ENCODE measurements at regions not wholly inside any gene's neighbourhood (a gene's known extent, or its start where the extent isn't known, plus 50 kb on each side); places are given as distances from the start of the nearest gene placed in this dataset.
"Not testable (repeated sequence)": the region's sequence is repeated elsewhere in the genome, so short reads cannot be mapped to it uniquely, and the experiment has no call there.

- TF ChIP-seq CTCF (IDR thresholded peaks at IDR 0.05; ENCODE audit: low read depth, low read length): no peak
- in situ Hi-C loops (cut with HindIII; ENCODE audit: low sequenced_read_pairs): no loop called here
Measured at GRCh38 chr4:181018472-181018871, 1224.7 kb upstream of the TENM3 start.

GRCh38 chr4:181018913-181019312 lies 1224.3 kb upstream of the TENM3 start:
- no peak for DNase-seq (ENCODE audit: low read depth, low spot score)

More at GRCh38 chr4:181018472-181018871, 1224.7 kb upstream of the TENM3 start:
- no peak for DNase-seq (ENCODE audit: low read depth, low spot score)
- no peak overlapping the region for H3K4me3 ChIP-seq (ENCODE audit: low read depth, low read length)

GRCh38 chr4:181020456-181020855 lies 1222.7 kb upstream of the TENM3 start:
- TF ChIP-seq CTCF (IDR thresholded peaks at IDR 0.05; ENCODE audit: low read depth, low read length): no peak
- no peak overlapping the region for H3K4me3 ChIP-seq (ENCODE audit: low read depth, low read length)
- in situ Hi-C loops (cut with HindIII; ENCODE audit: low sequenced_read_pairs): no loop called here
- no peak for DNase-seq (ENCODE audit: low read depth, low spot score)

More at GRCh38 chr4:181018913-181019312, 1224.3 kb upstream of the TENM3 start:
- in situ Hi-C loops (cut with HindIII; ENCODE audit: low sequenced_read_pairs): no loop called here
- TF ChIP-seq CTCF (IDR thresholded peaks at IDR 0.05; ENCODE audit: low read depth, low read length): no peak
- no peak overlapping the region for H3K4me3 ChIP-seq (ENCODE audit: low read depth, low read length)

- in situ Hi-C loops (cut with HindIII; ENCODE audit: low sequenced_read_pairs): no loop called here
- no peak for TF ChIP-seq CTCF (IDR thresholded peaks at IDR 0.05; ENCODE audit: low read depth, low read length)
- no peak for DNase-seq (ENCODE audit: low read depth, low spot score)
- no peak overlapping the region for H3K4me3 ChIP-seq (ENCODE audit: low read depth, low read length)
Measured at GRCh38 chr4:181021213-181021612, 1222.0 kb upstream of the TENM3 start.

- H3K4me3 ChIP-seq (ENCODE audit: low read depth, low read length): not testable (repeated sequence)
Measured at GRCh38 chr4:181030135-181030921, 1212.9 kb upstream of the TENM3 start.

GRCh38 chr4:181030961-181031360 lies 1212.2 kb upstream of the TENM3 start:
- in situ Hi-C loops (cut with HindIII; ENCODE audit: low sequenced_read_pairs): no loop called here
- no peak for TF ChIP-seq CTCF (IDR thresholded peaks at IDR 0.05; ENCODE audit: low read depth, low read length)
- H3K4me3 ChIP-seq (ENCODE audit: low read depth, low read length): no peak overlapping the region
- peak; percentile 59 for DNase-seq (ENCODE audit: low read depth, low spot score)

More at GRCh38 chr4:181030135-181030921, 1212.9 kb upstream of the TENM3 start:
- in situ Hi-C loops (cut with HindIII; ENCODE audit: low sequenced_read_pairs): not testable (repeated sequence)
- DNase-seq (ENCODE audit: low read depth, low spot score): peak; percentile 83

GRCh38 chr4:181043486-181043885 lies 1199.7 kb upstream of the TENM3 start:
- no peak for DNase-seq (ENCODE audit: low read depth, low spot score)
- in situ Hi-C loops (cut with HindIII; ENCODE audit: low sequenced_read_pairs): no loop called here
- H3K4me3 ChIP-seq (ENCODE audit: low read depth, low read length): no peak overlapping the region
- no peak for TF ChIP-seq CTCF (IDR thresholded peaks at IDR 0.05; ENCODE audit: low read depth, low read length)

All from astrocyte of the spinal cord (primary cell).